Activated naive CD4-positive, alpha-beta T cell treated with anti-CD3 and anti-CD28 coated beads, Interleukin-2, amount 50 U/mL, for 24 hours (primary cell): ENCODE measurements at regions not wholly inside any gene's neighbourhood (a gene's known extent, or its start where the extent isn't known, plus 50 kb on each side); places are given as distances from the start of the nearest gene placed in this dataset.

Experiments
- H3K27ac Mint-ChIP-seq: one replicate; pipeline ENCODE4 v1.8.0; 2021; ENCODE audit warnings: mild to moderate bottlenecking, mixed read lengths
- H3K27me3 Mint-ChIP-seq: one replicate; pipeline ENCODE4 v1.8.0; 2021; ENCODE audit warnings: mixed read lengths
- H3K36me3 Mint-ChIP-seq: one replicate; pipeline ENCODE4 v1.8.0; 2021; ENCODE audit warnings: mixed read lengths
- H3K4me1 Mint-ChIP-seq: one replicate; pipeline ENCODE4 v1.8.0; 2021; ENCODE audit warnings: mixed read lengths
- H3K4me3 Mint-ChIP-seq: one replicate; pipeline ENCODE4 v1.8.0; 2021; ENCODE audit warnings: mild to moderate bottlenecking, mixed read lengths
- H3K9me3 Mint-ChIP-seq: one replicate; pipeline ENCODE4 v1.8.0; 2021; ENCODE audit warnings: mixed read lengths

DNA sequence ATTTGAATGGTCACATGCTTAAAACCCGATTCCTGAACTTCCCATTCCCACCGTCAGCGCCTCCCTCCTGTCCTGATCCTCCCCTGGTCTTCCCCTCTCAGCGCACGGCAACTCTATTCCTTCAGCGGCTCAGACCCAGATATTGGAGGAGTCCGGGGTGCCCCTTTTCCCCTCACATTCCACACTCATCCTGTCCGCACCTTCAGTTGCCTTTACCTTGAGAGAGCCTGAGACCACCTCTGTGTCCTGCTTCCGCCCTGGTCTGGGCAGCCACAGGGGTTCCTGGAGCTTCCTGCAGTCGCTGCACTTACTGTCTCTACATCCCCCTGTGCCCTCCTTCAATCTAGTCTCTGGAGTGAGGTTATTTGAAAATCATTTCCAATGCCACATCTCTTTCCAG, 193.4 kb downstream of the BCAS1 start:
- Mint-ChIP-seq H3K27ac (peak overlapping the region; percentile 19), H3K27me3 (no peaks in the 10 kb centered on the region), H3K36me3 (no peaks in the 10 kb centered on the region), H3K9me3 (no peaks in the 10 kb centered on the region), H3K4me1 (peaks cover 44% of the 10 kb centered on the region), H3K4me3 (no peak overlapping the region)

GRCh38 chr20:53876470-53876869, 193.9 kb downstream of the BCAS1 start:
- Mint-ChIP-seq H3K9me3 (no peaks in the 10 kb centered on the region), H3K4me1 (peaks cover 47% of the 10 kb centered on the region), H3K36me3 (no peaks in the 10 kb centered on the region), H3K27ac (no peak overlapping the region), H3K4me3 (no peak overlapping the region), H3K27me3 (no peaks in the 10 kb centered on the region)

DNA sequence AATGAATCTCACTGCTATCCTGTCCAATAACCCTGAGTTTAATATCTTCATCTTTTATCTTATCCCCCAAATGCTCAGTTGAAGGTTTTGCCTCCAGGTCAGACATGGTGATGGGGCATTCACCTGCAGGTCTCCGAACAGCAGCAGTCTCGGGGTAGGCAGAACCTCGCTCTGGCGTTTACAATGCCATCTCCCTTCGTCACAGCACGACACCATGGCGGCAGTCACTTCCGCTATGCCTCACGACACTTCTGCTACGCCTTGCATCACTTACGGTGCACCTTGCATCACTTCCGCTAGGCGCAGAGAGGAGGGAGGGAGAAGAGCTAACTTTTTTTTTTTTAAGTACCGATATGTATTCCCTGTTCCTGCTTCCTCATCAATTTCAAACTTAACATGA, 194.9 kb downstream of the BCAS1 start:
- peaks cover 46% of the 10 kb centered on the region for H3K4me1 Mint-ChIP-seq
- H3K9me3 Mint-ChIP-seq = no peaks in the 10 kb centered on the region
- no peak overlapping the region for H3K4me3 Mint-ChIP-seq
- peak overlapping the region; percentile 56 for H3K27ac Mint-ChIP-seq
- no peaks in the 10 kb centered on the region for H3K27me3 Mint-ChIP-seq
- H3K36me3 Mint-ChIP-seq = no peaks in the 10 kb centered on the region

DNA sequence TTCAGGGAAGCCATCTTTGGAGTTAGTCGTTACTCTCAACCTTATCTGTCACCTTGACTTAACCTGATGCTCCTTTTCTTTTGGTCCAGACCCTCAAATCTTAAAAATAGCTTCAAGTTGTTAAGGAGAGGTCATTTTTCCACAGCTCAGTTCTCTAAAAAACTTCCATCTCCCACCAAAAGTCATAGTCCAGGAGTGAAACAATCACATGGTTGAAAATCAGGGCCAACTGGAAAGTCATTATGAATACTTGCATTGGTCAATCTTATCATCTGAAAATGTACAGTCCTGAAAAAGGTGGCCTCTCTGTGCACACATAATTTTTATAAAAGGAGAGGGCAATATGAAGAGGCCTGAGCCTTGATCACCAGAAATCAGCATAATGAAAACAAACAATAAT, 195.7 kb downstream of the BCAS1 start:
- H3K4me1 Mint-ChIP-seq = peaks cover 46% of the 10 kb centered on the region
- no peaks in the 10 kb centered on the region for H3K27me3 Mint-ChIP-seq
- H3K27ac Mint-ChIP-seq = no peak overlapping the region
- no peak overlapping the region for H3K4me3 Mint-ChIP-seq
- H3K36me3 Mint-ChIP-seq = no peaks in the 10 kb centered on the region
- no peaks in the 10 kb centered on the region for H3K9me3 Mint-ChIP-seq

GRCh38 chr20:53874104-53874503, 196.3 kb downstream of the BCAS1 start:
- no peaks in the 10 kb centered on the region for H3K36me3 Mint-ChIP-seq
- no peaks in the 10 kb centered on the region for H3K27me3 Mint-ChIP-seq
- H3K9me3 Mint-ChIP-seq = no peaks in the 10 kb centered on the region
- H3K4me3 Mint-ChIP-seq = no peak overlapping the region
- H3K27ac Mint-ChIP-seq = no peak overlapping the region
- peaks cover 49% of the 10 kb centered on the region for H3K4me1 Mint-ChIP-seq

GRCh38 chr20:53873230-53873604, 197.2 kb downstream of the BCAS1 start:
- Mint-ChIP-seq H3K4me1 (peaks cover 43% of the 10 kb centered on the region), H3K27me3 (no peaks in the 10 kb centered on the region), H3K9me3 (no peaks in the 10 kb centered on the region), H3K27ac (peak overlapping the region; percentile 96), H3K4me3 (peak overlapping the region; percentile 90), H3K36me3 (no peaks in the 10 kb centered on the region)

GRCh38 chr20:53872561-53873229, 197.7 kb downstream of the BCAS1 start:
- Mint-ChIP-seq H3K36me3 (no peaks in the 10 kb centered on the region), H3K4me3 (peak overlapping the region; percentile 90), H3K4me1 (peaks cover 47% of the 10 kb centered on the region), H3K27ac (peak overlapping the region; percentile 96), H3K9me3 (no peaks in the 10 kb centered on the region), H3K27me3 (no peaks in the 10 kb centered on the region)

- peak overlapping the region; percentile 90 for H3K4me3 Mint-ChIP-seq
- H3K4me1 Mint-ChIP-seq = peaks cover 53% of the 10 kb centered on the region
- no peaks in the 10 kb centered on the region for H3K36me3 Mint-ChIP-seq
- no peaks in the 10 kb centered on the region for H3K27me3 Mint-ChIP-seq
- H3K9me3 Mint-ChIP-seq = no peaks in the 10 kb centered on the region
- H3K27ac Mint-ChIP-seq = peak overlapping the region; percentile 96
Measured at GRCh38 chr20:53872081-53872541, 198.3 kb downstream of the BCAS1 start.

GRCh38 chr20:53871541-53871940, 198.9 kb downstream of the BCAS1 start:
- Mint-ChIP-seq H3K36me3 (no peaks in the 10 kb centered on the region), H3K4me3 (peak overlapping the region; percentile 90), H3K27me3 (no peaks in the 10 kb centered on the region), H3K9me3 (no peaks in the 10 kb centered on the region), H3K27ac (peak overlapping the region; percentile 96), H3K4me1 (peaks cover 59% of the 10 kb centered on the region)

- Mint-ChIP-seq H3K27ac (peak overlapping the region; percentile 76), H3K9me3 (no peaks in the 10 kb centered on the region), H3K36me3 (no peaks in the 10 kb centered on the region), H3K27me3 (no peaks in the 10 kb centered on the region), H3K4me3 (no peak overlapping the region), H3K4me1 (peaks cover 67% of the 10 kb centered on the region)
Measured at GRCh38 chr20:53870426-53871315, 199.7 kb downstream of the BCAS1 start.

- Mint-ChIP-seq H3K4me1 (peaks cover 76% of the 10 kb centered on the region), H3K27ac (peak overlapping the region; percentile 43), H3K27me3 (no peaks in the 10 kb centered on the region), H3K9me3 (no peaks in the 10 kb centered on the region), H3K4me3 (peak overlapping the region; percentile 1), H3K36me3 (no peaks in the 10 kb centered on the region)
Measured at GRCh38 chr20:53869466-53870258, 200.7 kb downstream of the BCAS1 start.

DNA sequence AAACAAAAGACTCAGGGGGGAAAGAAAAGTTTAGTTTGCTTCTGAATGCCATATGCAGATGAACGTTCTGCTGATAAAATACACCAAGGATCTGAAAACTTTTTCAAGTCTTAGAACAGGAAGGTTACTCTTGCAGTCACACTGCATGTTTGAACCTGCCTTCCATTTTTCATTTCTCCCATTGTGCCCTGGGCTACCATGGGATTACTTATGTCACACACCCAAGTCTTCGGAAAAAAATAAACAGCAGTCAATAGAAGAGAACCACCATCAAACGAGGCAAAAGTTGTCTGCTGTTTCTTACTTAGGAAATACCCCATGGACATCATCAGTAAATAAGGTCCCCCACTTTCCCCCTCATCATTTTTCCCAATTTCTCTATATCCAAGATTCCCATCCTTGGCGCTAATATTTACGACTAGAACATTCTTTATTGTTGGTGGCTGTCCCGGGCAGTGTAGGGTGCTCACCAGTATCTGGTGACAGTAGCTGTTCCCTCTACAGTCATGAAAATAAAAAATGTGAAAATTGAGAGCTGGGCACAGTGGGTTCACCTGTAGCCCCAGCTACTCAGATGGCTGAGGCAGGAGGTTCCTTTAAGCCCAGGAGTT, 202.5 kb downstream of the BCAS1 start:
- H3K9me3 Mint-ChIP-seq = no peaks in the 10 kb centered on the region
- peaks cover 84% of the 10 kb centered on the region for H3K4me1 Mint-ChIP-seq
- peak overlapping the region; percentile 92 for H3K27ac Mint-ChIP-seq
- H3K36me3 Mint-ChIP-seq = no peaks in the 10 kb centered on the region
- H3K4me3 Mint-ChIP-seq = peak overlapping the region; percentile 75
- no peaks in the 10 kb centered on the region for H3K27me3 Mint-ChIP-seq

GRCh38 chr20:53866794-53867740, 203.3 kb downstream of the BCAS1 start:
- H3K4me3 Mint-ChIP-seq = peak overlapping the region; percentile 75

More at GRCh38 chr20:53866794-53867740, 203.3 kb downstream of the BCAS1 start:
- Mint-ChIP-seq H3K27me3 (no peaks in the 10 kb centered on the region), H3K4me1 (peaks cover 79% of the 10 kb centered on the region), H3K27ac (peak overlapping the region; percentile 92), H3K9me3 (no peaks in the 10 kb centered on the region), H3K36me3 (no peaks in the 10 kb centered on the region)
